Stomach (tissue), 8 donors: ENCODE measurements at regions not wholly inside any gene's neighbourhood (a gene's known extent, or its start where the extent isn't known, plus 50 kb on each side); places are given as distances from the start of the nearest gene placed in this dataset.

ENCODE experiments used
- DNase-seq, 2 donors: peaks; one replicate each; pipeline versions ENCODE4 v3.0.0 to v3.0.0-alpha.2; 2013 to 2019
- H3K27ac ChIP-seq, 5 donors: fragments of 200-600 bp in 4 of 5; sonication (generic) in 4 of 5; one replicate each; pipeline ENCODE4 v1.5.1; 2013 to 2019; ENCODE audit warnings: mild to moderate bottlenecking in 1 of 5, moderate library complexity in 1 of 5
- H3K27me3 ChIP-seq, 3 donors: fragments of 200-600 bp; sonication (generic); one replicate each; pipeline ENCODE4 v1.5.1; 2017 to 2019; ENCODE audit warnings: mixed run types in 1 of 3
- H3K36me3 ChIP-seq, 4 donors: fragments of 200-600 bp; sonication (generic); 1 replicate in 3 of 4; 2 replicates in 1 of 4; pipeline ENCODE4 v1.5.1; 2016 to 2019
- H3K4me1 ChIP-seq, 4 donors: fragments of 200-600 bp; sonication (generic); one replicate each; pipeline ENCODE4 v1.5.1; 2016 to 2019
- H3K4me3 ChIP-seq, 4 donors: fragments of 200-600 bp; sonication (generic) in 3 of 4; one replicate each; pipeline ENCODE4 v1.5.1; 2016 to 2019; ENCODE audit warnings: mild to moderate bottlenecking in 1 of 4
- H3K9me3 ChIP-seq, 4 donors: fragments of 200-600 bp; sonication (generic); one replicate each; pipeline ENCODE4 v1.5.1; 2016 to 2019
- CTCF ChIP-seq, 7 experiments: fragments of 450-650 bp in 4 of 7; fragments of 200-600 bp in 3 of 7; sonication (generic) in 3 of 7; IDR thresholded peaks; one replicate each; pipeline ENCODE4 v1.5.1; 2016 to 2019; ENCODE audit warnings: antibody characterized with exemption in 7 of 7, control low read depth in 2 of 7, mild to moderate bottlenecking in 1 of 7
- EP300 ChIP-seq: sonication (generic); formaldehyde crosslinking; IDR thresholded peaks from one replicate; pipeline ENCODE4 v1.6.1; 2017; ENCODE audit warnings: antibody characterized with exemption
- POLR2A ChIP-seq, 4 donors: fragments of 450-650 bp; IDR thresholded peaks; one replicate each; pipeline ENCODE4 v1.6.1; 2016; ENCODE audit warnings: antibody characterized with exemption in 4 of 4, control low read depth in 2 of 4, mild to moderate bottlenecking in 1 of 4, moderate library complexity in 1 of 4
- POLR2AphosphoS5 ChIP-seq, 3 donors: sonication (generic); formaldehyde crosslinking; IDR thresholded peaks; one replicate each; pipeline ENCODE4 v1.6.1; 2016; ENCODE audit warnings: antibody characterized with exemption in 3 of 3
- WGBS, 5 donors: extraction: QIAGEN DNeasy Blood & Tissue Kit in 3 of 5; methylation state at CpG; one replicate each; pipeline versions ENCODE4 v1.1.5 to v1.1.7; 2013 to 2018; 5-methylcytosine and 5-hydroxymethylcytosine counted together
- intact Hi-C: fragments of 100-400 bp; cut with DNase I; formaldehyde crosslinking; loops from one replicate; pipeline ENCODE4 v1.15.1; 2023; ENCODE audit warnings: low total_unique reads
- donor health status: healthy with polysubstance abuse.
- donor health status: Bipolar disorder and iron deficiency.
- donor health status: healthy.

DNA sequence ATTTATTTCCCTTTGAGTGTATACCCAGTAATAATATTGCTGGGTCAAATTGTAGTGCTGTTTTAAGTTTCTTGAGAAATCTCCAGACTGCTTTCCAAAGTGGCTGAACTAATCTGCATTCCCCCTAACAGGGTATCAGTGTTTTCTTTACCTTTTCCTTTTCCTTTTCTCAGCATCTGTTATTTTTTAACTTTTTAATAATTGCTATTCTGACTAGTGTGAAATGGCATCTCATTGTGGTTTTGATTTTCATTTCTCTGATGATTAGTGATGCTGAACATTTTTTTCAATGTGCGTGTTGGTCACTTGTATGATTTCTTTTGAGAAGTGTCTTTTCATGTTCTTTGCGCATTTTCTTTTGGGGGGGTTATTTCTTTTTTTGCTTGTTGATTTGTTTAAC is 374.9 kb upstream of the BRINP3 start:
- no peak for DNase-seq
- intact Hi-C loops = no loop called here
- no peak overlapping the region for H3K4me3 ChIP-seq
- H3K9me3 ChIP-seq = peaks cover 0 to 9% (median 0%) of the 10 kb centered on the region in 4 donors
- no peak overlapping the region for H3K27ac ChIP-seq
- no peak for TF ChIP-seq CTCF (IDR thresholded peaks at IDR 0.05)
- no peak for TF ChIP-seq POLR2AphosphoS5 (IDR thresholded peaks at IDR 0.05)
- no peak for TF ChIP-seq POLR2A (IDR thresholded peaks at IDR 0.05)
- TF ChIP-seq EP300 = no peak
- H3K36me3 ChIP-seq = no peaks in the 10 kb centered on the region
- H3K4me1 ChIP-seq = no peaks in the 10 kb centered on the region
- H3K27me3 ChIP-seq = no peaks in the 10 kb centered on the region
- WGBS, 5 donors = 92 to 99% (median 97%) methylated on average over 2 of the region's 2 CpGs

GRCh38 chr1:190858140-190858539 is 380.5 kb upstream of the BRINP3 start:
- intact Hi-C loops = no loop called here
- no peak for DNase-seq
- Histone ChIP-seq H3K27ac (no peak overlapping the region), H3K36me3 (no peaks in the 10 kb centered on the region), H3K4me1 (no peaks in the 10 kb centered on the region), H3K27me3 (no peaks in the 10 kb centered on the region), H3K9me3 (peaks cover 0 to 9% (median 0%) of the 10 kb centered on the region in 4 donors), H3K4me3 (no peak overlapping the region)
- TF ChIP-seq CTCF (IDR thresholded peaks at IDR 0.05) (no peak), POLR2AphosphoS5 (IDR thresholded peaks at IDR 0.05) (no peak), EP300 (no peak), POLR2A (IDR thresholded peaks at IDR 0.05) (no peak)
- WGBS, 5 donors = 84 to 92% (median 90%) methylated on average over 2 of the region's 2 CpGs

DNA sequence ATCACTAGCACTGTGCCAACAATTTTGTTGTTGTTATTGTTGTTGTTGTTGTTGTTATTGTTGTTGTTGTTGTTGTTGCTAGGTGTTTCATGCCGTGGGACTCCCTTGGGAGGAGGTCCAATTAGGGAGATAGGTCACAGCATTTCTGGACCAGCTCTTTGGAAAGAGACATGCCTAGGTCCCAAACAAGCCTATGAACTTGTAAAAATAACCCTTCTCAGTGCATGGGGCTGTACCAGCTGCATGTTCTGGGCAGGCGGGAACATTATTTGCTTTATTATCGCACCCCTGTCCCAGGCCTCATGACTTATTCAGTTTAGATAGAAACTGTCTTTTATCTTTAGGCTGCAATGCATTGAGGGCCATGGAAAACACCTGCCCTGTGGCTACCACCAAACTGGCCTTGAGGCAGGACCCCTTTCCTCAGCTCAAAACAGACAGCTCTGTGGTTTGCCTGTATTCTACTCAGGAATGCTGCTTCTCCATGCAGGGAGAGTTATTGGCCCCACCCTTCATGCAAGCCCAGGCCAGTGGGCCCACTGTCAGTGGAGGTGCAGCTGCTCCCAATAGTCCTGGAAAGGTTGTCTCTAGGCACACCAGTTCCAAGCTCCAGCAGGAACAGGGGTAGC is 386.5 kb upstream of the BRINP3 start:
- H3K27me3 ChIP-seq = no peaks in the 10 kb centered on the region
- no peak overlapping the region for H3K4me3 ChIP-seq
- H3K9me3 ChIP-seq = no peaks in the 10 kb centered on the region
- intact Hi-C loops = no loop called here
- H3K4me1 ChIP-seq = no peaks in the 10 kb centered on the region
- H3K36me3 ChIP-seq = no peaks in the 10 kb centered on the region
- DNase-seq = no peak
- no peak overlapping the region for H3K27ac ChIP-seq
- no peak for TF ChIP-seq POLR2AphosphoS5 (IDR thresholded peaks at IDR 0.05)
- TF ChIP-seq EP300 = no peak
- no peak for TF ChIP-seq POLR2A (IDR thresholded peaks at IDR 0.05)
- no peak for TF ChIP-seq CTCF (IDR thresholded peaks at IDR 0.05)
- 37 to 84% (median 68%) methylated on average over 3 of the region's 3 CpGs for WGBS, 5 donors

DNA sequence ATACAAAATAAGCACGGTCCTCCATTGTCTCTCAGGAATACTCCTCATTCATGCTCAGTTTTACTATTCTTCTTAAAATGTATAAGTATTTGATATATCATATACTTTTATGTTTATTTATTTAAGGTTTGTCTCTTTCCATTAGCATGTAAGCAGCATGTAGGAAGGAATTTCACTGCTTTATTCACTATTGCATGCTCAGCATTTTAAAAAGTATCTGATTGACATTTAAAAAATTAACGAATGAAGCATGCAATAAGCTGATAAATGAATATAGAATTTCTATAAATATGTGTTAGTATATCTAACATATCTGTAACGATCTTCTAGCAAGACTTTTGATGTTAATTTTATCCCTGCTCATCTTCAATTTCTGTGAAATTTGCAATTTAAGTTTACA is 402.7 kb upstream of the BRINP3 start:
- Histone ChIP-seq H3K27ac (no peak overlapping the region), H3K27me3 (no peaks in the 10 kb centered on the region), H3K4me1 (no peaks in the 10 kb centered on the region), H3K36me3 (no peaks in the 10 kb centered on the region), H3K9me3 (no peaks in the 10 kb centered on the region), H3K4me3 (no peak overlapping the region)
- DNase-seq = no peak
- no peak for TF ChIP-seq EP300
- no peak for TF ChIP-seq POLR2AphosphoS5 (IDR thresholded peaks at IDR 0.05)
- TF ChIP-seq POLR2A (IDR thresholded peaks at IDR 0.05) = no peak
- no peak for TF ChIP-seq CTCF (IDR thresholded peaks at IDR 0.05)
- intact Hi-C loops = no loop called here
- WGBS, 5 donors = 66 to 75% (median 69%) methylated on average over 3 of the region's 3 CpGs
